HG03457 (cell line): ENCODE measurements at regions not wholly inside any gene's neighbourhood (a gene's known extent, or its start where the extent isn't known, plus 50 kb on each side); places are given as distances from the start of the nearest gene placed in this dataset.
"Not testable (repeated sequence)": the region's sequence is repeated elsewhere in the genome, so short reads cannot be mapped to it uniquely, and the experiment has no call there.

Experiments
- ATAC-seq: cut with Tn5 transposase; IDR thresholded peaks from one replicate; pipeline ENCODE4 v1.9.1; 2021; ENCODE audit warnings: moderate number of reproducible peaks; ENCODE audit not compliant: unreplicated experiment

GRCh38 chr13:31605076-31605860, 134.1 kb upstream of the RXFP2 start:
- ATAC-seq, result no peak

DNA sequence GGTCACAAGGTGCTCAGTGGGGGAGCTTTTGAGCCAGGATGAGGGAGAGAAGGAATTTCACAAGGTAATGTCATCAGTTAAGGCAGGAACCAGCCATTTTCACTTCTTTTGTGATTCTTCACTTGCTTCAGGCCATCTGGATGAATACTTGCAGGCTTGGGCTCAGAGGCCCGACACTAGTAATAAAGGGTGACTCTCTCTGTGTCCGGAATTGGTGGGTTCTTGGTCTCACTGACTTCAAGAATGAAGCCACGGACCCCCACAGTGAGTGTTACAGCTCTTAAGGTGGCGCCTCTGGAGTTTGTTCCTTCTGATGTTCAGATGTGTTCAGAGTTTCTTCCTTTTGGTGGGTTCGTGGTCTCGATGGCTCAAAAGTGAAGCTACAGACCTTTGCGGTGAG, 131.8 kb upstream of the RXFP2 start:
- ATAC-seq, result not testable (repeated sequence)

DNA sequence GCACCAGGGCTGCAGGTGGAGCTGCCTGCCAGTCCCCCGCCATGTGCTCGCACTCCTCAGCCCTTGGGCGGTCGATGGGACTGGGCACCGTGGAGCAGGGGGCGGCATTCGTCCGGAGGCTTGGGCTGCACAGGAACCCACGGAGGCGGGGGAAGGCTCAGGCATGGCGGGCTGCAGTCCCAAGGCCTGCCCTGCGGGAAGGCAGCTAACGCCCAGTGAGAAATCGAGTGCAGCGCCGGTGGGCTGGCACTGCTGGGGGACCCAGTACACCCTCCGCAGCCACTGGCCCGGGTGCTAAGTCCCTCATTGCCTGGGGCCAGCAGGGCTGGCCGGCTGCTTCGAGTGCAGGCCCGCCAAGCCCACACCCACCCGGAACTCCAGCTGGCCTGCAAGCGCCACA, 130.5 kb upstream of the RXFP2 start:
- ATAC-seq, result not testable (repeated sequence)

DNA sequence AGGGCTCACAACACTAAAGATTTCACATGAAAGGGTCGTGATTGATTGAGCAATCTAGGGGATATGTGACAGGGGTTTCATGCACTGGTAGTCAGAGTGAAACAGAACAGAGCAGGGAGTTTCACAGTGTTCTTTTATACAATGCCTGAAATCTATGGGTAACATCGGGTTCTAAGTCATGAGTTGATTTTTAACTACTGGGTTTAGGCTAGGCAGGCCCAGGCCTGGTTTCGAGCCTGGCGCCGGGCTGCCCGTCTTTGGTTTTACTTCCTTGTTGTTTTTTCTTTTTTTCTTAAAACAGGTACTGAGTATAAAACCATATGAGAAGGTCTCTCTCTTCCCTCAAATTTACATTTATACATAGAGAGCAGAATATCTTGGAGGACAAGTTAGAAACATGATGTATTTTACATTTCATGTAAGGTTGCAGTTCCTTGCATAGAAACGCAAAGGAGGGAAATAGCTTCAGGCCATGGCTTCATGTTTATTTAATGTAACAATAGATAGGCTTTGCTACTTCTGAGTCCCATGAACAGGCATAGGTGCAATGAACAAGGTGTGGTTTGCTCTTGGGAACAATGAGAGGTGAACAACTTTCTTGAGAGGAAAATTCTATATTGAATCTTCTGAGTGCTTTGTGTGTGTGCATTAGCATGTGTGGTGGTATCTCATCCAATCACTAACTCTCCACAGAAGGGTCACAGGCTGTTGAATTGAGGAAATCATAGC, 128.9 kb upstream of the RXFP2 start:
- no peak for ATAC-seq

DNA sequence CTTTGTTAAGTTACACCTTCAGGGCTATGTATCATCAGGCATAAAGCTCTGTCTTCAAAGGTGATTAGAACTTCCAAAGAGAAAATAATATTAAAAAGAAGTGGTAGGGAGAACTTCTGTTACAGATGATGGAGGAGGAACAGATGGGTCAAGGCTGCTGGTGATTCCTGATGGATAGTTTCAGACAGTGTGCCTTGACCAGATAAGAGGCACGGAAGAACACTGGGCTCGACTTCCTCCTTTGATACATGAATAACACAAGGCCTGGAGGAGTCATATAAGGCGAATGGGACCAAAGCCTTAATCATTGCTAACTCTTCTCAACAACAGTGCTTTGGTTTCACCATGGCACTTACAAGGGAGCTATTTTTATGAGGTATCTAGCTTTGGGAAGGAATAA, 128.1 kb upstream of the RXFP2 start:
- no peak for ATAC-seq

DNA sequence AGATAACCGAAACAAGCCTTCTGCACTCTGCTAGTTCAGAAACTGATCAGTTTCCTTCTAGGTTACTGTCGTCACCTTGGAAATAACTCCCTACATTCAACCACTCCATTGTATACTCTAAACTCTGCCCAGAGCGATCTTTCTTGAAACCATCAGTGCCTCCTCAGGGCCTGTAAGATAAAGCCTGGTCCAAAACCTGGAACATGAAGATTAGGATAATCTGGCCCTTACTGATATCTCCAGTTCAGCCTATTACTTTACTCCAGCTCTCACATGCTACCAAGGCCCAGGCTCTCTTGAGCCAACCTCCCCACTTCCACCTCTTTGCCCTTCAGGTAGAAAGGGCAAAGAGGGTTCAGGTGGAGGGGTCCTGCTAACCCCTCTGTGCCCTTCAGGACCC, 125.3 kb upstream of the RXFP2 start:
- no peak for ATAC-seq

DNA sequence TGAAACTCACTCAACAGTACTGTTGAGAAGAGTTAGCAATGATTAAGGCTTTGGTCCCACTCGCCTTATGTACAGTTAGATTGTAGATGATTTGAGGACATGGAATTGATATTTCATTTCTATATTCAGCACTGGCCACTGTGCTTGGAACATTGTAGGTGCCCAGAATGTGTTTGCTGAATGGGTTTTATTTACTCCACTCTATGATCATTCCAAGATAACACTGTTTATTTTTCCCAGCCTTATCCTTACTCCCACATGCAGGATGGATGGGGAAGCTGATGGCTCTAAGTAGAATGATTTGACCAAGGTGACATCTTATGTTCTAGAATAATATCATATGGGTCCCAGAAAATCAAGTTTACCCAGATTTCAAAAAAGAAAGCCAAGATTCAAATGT, 124.6 kb upstream of the RXFP2 start:
- no peak for ATAC-seq

- ATAC-seq, result no peak
These were observed 114.2 kb upstream of the RXFP2 start for GRCh38 chr13:31625115-31625514.

DNA sequence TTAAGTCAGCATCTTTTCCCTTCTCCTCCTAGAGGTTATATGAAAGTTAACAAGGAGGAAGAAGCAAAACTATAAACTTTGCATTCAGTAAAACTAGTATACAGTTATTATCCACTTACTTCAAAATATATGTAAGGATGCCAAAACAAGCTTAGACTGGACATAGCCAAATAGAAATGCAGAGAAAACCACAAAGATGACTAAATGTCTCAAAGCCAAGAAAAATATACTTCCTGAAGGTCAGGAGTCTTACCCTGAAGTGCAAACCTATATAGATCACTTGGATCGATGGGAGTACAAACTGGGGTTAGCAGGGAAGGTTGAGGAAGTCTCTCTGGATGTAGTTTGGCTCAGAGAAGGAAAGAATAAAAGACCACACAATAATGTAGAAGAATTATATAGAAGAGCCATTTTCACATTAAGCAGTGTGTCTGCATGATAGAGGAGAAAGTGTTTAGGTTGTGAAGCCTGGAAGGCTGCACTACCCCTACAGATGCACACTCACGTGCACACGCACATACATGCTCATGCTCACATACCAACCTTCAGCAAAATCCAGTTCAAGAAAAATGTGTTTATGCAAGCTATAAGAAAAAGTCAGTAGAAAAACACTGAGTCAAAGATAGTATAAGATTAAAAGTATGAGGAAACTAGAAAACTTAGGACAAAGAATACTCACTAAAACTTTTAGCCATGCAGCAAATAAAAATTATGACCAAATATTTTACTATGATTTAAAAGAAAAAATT, 112.1 kb upstream of the RXFP2 start:
- ATAC-seq, result no peak

DNA sequence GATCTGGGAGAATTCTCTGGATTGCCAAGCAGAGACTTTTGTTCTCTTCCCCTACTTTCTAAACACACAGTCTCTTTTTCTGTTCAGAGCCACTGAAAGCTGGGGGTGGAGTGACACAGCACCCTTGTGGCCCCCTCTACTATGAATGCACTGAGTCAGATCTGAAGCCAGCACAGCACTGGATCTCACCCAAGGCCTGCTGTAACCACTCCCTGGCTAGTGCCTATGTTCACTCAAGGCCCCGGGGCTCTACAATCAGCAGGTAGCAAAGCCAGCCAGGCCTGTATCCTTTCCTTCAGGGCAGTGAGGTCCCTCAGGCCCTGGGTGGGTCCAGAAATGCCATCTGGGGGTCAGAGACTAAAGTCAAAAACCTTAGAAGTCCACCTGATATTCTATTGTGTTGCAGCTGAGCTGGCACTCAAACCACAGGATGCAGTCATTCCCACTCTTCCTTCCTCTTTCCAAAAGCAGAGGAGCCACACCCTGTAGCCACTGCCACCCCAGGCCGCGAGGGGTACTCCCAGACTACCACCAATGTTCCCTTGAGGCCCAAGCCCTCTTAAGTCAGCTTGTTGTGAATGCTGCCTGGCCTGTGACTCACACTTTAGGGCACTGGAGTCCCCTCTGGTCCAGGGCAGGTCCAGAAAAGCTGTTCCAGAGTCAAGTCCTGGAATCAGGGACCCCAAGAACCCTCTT, 110.1 kb upstream of the RXFP2 start:
- ATAC-seq, result no peak

DNA sequence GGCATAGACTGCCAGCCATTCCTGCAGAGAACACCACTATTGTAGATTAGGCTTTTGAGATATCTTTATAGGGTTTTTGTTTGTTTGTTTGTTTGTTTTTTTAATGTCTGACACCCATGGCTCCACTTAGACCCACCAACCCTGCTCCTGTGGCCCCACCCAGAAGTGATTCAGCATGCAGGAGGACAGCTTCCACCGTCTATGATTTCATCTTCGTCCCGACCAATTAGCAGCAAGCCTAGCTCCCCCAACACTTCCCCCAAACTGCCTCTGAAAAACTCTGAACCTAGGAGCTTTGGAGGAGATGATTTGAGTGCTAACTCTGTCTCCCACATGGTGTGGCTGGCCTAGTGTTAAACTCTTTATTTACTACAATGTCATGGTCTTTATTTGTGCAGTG, 108.3 kb upstream of the RXFP2 start:
- ATAC-seq, result no peak

DNA sequence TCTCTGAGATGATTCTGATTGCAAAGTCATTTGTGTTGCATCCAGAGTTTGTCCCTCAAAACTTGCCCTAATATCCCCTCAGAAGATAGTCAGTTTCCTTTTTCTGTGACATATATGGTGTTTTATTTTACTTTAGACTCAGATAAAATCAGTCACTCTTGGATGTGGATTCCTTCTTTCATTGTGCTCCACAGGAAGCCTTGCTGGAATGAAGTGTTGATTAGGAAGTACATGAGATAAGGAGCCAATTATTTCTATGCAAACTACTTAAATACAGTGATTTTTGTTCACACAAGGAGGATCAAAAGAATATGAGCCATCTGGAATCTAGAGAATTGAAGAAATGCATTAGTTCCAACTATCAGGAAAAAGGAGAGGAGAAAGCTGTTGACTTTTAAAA, 107.6 kb upstream of the RXFP2 start:
- no peak for ATAC-seq

DNA sequence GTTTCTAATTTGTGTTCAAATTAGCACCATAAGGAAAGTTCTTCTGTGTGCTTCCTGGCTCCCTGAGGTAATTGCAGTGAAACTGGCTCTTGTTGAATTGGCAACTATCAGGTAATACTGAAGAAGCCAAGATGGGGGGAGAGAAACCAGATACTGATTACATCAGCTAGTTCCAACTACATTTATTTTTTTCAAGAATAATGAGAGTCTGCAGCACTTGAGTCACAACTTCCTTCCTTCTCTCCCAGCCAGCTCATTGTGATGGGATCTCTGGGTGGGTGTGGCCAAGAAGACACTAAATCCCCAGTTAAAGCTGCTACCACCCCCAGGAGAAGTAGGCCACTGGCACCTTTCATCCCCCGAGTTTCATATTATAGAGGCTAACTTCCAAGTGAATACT, 100.7 kb upstream of the RXFP2 start:
- no peak for ATAC-seq

GRCh38 chr13:31639443-31640163, 99.7 kb upstream of the RXFP2 start:
- ATAC-seq, result no peak

DNA sequence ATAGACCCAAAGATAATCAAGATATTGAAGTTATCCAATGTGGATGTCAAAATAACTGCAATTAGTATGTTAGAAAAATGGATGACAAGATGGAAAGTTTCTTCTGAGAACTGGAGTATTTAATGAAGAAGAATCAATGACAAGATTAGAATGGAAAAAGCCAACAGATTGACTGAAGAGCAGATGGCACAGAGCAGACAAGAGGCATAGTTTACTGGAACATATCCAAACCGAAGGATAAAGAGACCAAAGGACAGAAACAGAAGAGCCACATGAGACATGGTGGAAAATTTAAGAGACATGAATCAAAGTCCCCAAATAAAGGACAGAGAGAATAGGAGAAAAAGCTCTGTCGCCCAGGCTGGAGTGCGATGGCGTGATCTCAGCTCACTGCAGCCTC, 89.6 kb upstream of the RXFP2 start:
- ATAC-seq, result no peak

GRCh38 chr13:31653730-31654129, 85.6 kb upstream of the RXFP2 start:
- ATAC-seq, result no peak

GRCh38 chr13:31663880-31664585, 75.3 kb upstream of the RXFP2 start:
- no peak for ATAC-seq

DNA sequence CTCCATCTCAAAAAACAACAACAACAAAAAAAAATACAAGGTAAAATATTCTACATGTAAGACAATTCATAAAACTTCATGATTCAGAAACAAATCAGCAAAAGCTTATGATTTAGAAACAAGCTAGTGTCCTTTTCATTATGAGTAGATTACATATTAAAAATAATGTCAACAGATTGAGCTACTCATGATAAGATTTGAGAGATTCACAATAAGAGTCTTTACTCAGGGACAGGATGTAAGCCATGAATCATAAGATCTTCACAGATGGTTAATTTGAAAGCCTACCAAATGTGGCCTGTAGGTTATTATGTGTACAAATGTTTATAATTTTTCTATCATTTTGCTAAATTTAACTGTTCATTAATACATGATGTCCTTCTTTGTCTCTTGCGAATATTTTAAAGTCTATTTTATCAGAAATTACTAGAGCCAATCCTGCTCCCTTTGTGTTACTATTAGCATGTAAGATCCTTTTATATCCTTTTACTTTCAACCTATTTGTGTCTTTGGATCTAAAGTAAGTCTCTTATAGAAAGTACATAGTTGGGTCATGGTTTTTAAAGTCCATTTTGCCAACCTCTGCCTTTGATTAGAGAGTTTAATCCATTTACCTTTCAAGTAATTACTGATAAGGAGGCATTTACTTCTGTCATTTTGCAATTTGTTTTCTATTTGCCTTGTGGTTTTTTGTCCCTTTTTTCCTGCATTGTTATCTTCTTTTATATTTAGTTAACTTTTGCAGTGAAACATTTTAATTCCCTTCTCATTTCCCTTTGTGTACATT, 68.3 kb upstream of the RXFP2 start:
- ATAC-seq, result no peak

DNA sequence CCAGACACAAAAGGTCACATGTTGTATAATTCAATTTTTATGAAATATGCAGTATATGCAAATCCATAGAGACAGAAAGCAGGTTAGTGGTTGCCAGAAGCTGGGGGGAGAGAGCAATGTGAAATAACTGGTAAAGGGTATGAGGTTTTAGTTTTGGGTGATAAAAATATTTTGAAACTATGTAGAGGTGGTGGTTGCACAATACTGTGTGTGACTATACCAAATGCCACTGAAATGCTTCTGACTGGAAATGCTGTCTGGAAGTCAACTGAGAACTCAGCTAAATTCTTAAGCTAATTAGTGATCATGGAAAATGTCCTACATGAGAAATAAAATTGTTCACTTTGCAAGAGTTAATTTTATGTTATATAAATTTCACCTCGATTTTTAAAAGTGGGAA, 65.3 kb upstream of the RXFP2 start:
- no peak for ATAC-seq
